GM06990 (cell line): ENCODE measurements at regions not wholly inside any gene's neighbourhood (a gene's known extent, or its start where the extent isn't known, plus 50 kb on each side); places are given as distances from the start of the nearest gene placed in this dataset.

Experiments
- DNase-seq: peaks from one replicate; pipeline ENCODE4 v3.0.0-alpha.2; 2011; ENCODE audit not compliant: insufficient read length; ENCODE audit errors: extremely low read depth
- H3K27me3 ChIP-seq: replicated peaks from 2 replicates; pipeline ENCODE4 v1.6.0; 2011; ENCODE audit warnings: low read length; ENCODE audit not compliant: control insufficient read depth, insufficient read depth
- H3K36me3 ChIP-seq: 2 replicates; pipeline ENCODE4 v1.5.1; 2011; ENCODE audit warnings: low read length; ENCODE audit not compliant: control insufficient read depth, insufficient read depth
- H3K4me3 ChIP-seq: replicated peaks from 2 replicates; pipeline ENCODE4 v1.5.1; 2011; ENCODE audit warnings: low read depth, mild to moderate bottlenecking, control low read depth, low read length
- TF ChIP-seq, protein P1 (sequence below): IDR thresholded peaks from 2 replicates; pipeline ENCODE4 v1.5.1; 2011; ENCODE audit warnings: low read length, control low read depth, mild to moderate bottlenecking, inconsistent platforms; ENCODE audit not compliant: insufficient read depth, poor library complexity, severe bottlenecking

DNA sequence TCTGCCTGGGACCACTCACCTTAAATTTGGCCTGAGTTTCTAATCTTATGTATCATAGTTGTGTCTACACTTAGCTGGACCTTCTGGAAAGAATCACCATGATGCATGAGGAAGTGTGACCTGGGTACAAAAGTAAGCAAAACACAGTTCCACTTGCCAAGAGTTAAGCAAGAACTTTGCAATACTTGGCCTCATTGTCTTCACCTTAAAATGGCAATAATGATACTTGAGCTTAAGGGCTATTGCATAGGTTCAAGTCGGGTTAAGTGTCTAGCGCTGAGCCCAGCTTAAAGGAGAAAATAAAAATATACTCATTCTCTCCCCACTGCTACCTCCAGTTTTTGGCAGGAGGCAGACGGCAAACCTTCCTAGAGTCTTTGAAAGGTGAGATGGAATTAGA is 133.9 kb upstream of the BMPER start:
- TF ChIP-seq, protein P1, sequence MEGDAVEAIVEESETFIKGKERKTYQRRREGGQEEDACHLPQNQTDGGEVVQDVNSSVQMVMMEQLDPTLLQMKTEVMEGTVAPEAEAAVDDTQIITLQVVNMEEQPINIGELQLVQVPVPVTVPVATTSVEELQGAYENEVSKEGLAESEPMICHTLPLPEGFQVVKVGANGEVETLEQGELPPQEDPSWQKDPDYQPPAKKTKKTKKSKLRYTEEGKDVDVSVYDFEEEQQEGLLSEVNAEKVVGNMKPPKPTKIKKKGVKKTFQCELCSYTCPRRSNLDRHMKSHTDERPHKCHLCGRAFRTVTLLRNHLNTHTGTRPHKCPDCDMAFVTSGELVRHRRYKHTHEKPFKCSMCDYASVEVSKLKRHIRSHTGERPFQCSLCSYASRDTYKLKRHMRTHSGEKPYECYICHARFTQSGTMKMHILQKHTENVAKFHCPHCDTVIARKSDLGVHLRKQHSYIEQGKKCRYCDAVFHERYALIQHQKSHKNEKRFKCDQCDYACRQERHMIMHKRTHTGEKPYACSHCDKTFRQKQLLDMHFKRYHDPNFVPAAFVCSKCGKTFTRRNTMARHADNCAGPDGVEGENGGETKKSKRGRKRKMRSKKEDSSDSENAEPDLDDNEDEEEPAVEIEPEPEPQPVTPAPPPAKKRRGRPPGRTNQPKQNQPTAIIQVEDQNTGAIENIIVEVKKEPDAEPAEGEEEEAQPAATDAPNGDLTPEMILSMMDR: no peak
- Histone ChIP-seq H3K4me3 (no peak overlapping the region), H3K27me3 (no peaks in the 10 kb centered on the region), H3K36me3 (no peaks in the 10 kb centered on the region)
- no peak for DNase-seq

DNA sequence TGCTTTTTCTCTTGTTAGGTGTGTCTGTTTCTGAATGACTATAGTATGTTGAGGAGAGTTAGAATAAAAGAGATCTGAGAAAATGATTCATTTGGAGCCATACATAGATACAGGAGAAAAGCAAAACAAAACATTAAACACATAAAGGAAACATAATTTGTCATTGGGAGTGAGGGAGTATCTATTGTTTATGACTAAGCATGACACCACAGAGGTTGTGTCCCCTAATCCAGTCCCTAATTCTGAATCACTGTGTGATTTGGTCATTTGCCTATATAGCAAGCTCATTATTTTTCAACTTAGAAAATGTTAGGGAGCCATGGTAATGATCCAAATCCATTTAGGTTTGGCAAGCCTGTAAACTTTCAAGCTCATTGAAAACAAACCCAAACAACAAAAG is 132.3 kb upstream of the BMPER start:
- H3K27me3 ChIP-seq: no peaks in the 10 kb centered on the region
- no peaks in the 10 kb centered on the region for H3K36me3 ChIP-seq
- H3K4me3 ChIP-seq: no peak overlapping the region
- TF ChIP-seq, protein P1: no peak
- DNase-seq: no peak

DNA sequence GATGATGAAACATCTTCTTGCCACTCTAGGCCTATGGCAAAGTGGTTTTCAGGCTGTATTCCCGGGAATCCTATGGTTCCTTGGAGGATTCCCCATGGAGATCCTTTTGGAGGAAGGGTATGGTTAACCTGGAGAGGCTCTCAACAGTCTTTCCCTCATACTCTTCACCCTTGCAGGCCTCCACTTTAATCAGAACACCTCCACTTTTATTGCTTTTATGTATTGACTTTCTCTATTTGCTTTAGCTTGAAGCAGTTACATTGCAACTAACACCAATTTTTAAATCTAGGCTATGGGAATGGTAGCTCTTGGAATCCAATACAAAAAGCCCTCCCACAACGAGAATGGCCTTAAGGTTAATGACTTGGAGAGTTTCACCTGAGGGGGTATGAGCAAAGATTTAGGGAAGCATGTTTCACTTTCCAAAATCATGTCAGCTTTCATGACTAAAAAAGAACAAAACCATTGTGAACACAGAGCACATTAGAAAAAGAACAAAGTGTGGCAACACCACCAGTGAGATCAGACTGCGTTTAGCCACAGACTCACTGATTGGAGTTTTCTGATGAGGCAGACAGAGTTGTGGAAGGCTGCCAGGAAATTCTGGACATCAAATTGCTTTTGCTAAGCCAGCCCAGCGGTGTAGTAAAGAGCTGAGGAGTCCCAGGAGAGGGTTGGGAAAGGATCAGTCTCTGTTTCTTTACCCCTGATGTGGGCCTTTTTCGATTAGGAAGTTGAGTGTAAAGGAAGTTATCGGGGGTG is 130.4 kb upstream of the BMPER start:
- H3K36me3 ChIP-seq: no peaks in the 10 kb centered on the region
- H3K4me3 ChIP-seq: no peak overlapping the region
- no peaks in the 10 kb centered on the region for H3K27me3 ChIP-seq
- TF ChIP-seq, protein P1: no peak
- no peak for DNase-seq

DNA sequence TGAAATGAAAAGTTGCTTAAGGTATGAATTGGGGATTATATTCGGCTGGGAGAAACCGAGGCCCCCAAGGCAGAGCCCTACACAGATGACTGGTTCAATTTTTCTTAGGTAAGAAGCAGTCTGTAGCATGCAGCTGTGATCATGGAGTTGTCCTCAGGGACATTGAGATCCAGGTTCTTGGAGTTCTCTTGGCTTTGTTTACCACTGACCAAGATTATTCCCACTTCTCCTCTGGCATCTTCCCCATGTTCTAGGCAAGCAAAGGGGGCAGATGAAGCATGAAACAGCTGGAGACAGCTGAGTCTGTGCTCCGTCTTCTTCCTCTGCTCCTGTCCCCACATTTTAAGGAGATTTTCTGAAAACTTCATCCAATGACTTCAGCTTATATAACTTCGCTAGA is 129.5 kb upstream of the BMPER start:
- TF ChIP-seq, protein P1: no peak
- Histone ChIP-seq H3K36me3 (no peaks in the 10 kb centered on the region), H3K27me3 (no peaks in the 10 kb centered on the region; the same call in 1 of the 2 replicates), H3K4me3 (no peak overlapping the region)
- DNase-seq: no peak

DNA sequence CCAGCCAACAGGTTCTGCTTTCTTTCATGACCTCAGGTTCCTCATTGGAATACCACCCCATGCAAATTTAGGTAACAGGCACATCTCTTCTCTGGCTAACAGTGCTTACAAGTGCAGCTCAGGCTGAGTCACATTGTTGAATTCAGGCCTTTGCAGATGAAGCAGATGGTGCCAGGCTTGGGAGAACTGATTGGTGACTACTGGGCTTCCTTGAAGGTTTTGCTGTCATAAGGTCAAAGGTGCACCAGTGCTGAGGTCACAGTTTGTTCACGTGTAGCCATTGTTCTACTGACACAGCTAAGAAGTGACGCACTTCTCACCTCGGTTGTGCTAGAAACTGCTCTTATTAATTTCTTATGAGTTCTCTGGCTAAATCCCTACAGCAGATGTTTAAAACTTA is 128.6 kb upstream of the BMPER start:
- H3K27me3 ChIP-seq: no peaks in the 10 kb centered on the region; the same call in 1 of the 2 replicates
- no peak for DNase-seq
- TF ChIP-seq, protein P1: no peak
- no peaks in the 10 kb centered on the region for H3K36me3 ChIP-seq
- H3K4me3 ChIP-seq: no peak overlapping the region

DNA sequence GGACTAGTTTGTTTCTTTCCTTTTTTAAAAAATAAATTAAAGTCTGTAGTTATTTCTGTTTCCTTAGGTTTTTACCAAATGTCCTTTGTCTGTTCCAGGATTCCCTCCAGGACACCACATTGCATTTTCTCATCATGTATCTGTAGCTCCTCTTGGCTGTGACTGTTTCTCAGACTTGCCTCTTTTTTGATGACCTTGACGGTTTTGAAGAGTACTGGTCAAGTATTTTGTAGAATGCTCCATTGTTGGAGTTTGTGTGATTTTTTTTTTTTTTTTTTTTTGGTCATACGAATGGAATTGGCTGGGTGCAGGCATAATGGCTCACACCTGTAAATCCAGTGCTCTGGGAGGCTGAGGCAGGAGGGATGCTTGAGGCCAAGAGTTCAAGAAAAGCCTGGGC is 127.1 kb upstream of the BMPER start:
- TF ChIP-seq, protein P1: no peak
- Histone ChIP-seq H3K36me3 (no peaks in the 10 kb centered on the region), H3K27me3 (no peaks in the 10 kb centered on the region; the same call in 1 of the 2 replicates)

More for the DNA sequence above, 127.1 kb upstream of the BMPER start:
- no peak overlapping the region for H3K4me3 ChIP-seq
- no peak for DNase-seq
